Ectodermal cell (in vitro differentiated cells): ENCODE measurements at regions not wholly inside any gene's neighbourhood (a gene's known extent, or its start where the extent isn't known, plus 50 kb on each side); places are given as distances from the start of the nearest gene placed in this dataset.

ENCODE experiments used
- H3K27ac ChIP-seq: 2 replicates; pipeline ENCODE4 v1.7.0; 2013; ENCODE audit warnings: mild to moderate bottlenecking, low read depth, low read length; ENCODE audit not compliant: insufficient read depth, poor library complexity, severe bottlenecking
- H3K27me3 ChIP-seq: 2 replicates; pipeline ENCODE4 v1.7.0; 2013; ENCODE audit warnings: mild to moderate bottlenecking, low read length; ENCODE audit not compliant: insufficient read depth, control insufficient read depth, poor library complexity, severe bottlenecking
- H3K36me3 ChIP-seq: one replicate; pipeline ENCODE4 v1.7.0; 2013; ENCODE audit warnings: low read length; ENCODE audit not compliant: control insufficient read depth, insufficient read depth
- H3K4me1 ChIP-seq: one replicate; pipeline ENCODE4 v1.7.0; 2013; ENCODE audit warnings: low read length; ENCODE audit not compliant: control insufficient read depth, insufficient read depth
- H3K4me3 ChIP-seq: 2 replicates; pipeline ENCODE4 v1.7.0; 2013; ENCODE audit warnings: low read depth, low read length, control low read depth; ENCODE audit not compliant: insufficient read depth
- H3K9me3 ChIP-seq: 2 replicates; pipeline ENCODE4 v1.7.0; 2013; ENCODE audit warnings: mild to moderate bottlenecking, low read length, moderate library complexity; ENCODE audit not compliant: control insufficient read depth
- WGBS, 2 experiments: methylation state at CpG; one replicate each; pipeline ENCODE4 v1.1.7; 2013; ENCODE audit warnings: missing lambda C conversion rate in 2 of 2; 5-methylcytosine and 5-hydroxymethylcytosine counted together

GRCh38 chr6:167701010-167701409 is 125.7 kb upstream of the AFDN start:
- Histone ChIP-seq H3K4me3 (no peak overlapping the region), H3K4me1 (peaks cover 7% of the 10 kb centered on the region), H3K36me3 (no peaks in the 10 kb centered on the region), H3K27me3 (no peaks in the 10 kb centered on the region), H3K27ac (no peak overlapping the region), H3K9me3 (no peaks in the 10 kb centered on the region)
- 95 to 97% methylated on average over 12 of the region's 12 CpGs for WGBS, 2 experiments

DNA sequence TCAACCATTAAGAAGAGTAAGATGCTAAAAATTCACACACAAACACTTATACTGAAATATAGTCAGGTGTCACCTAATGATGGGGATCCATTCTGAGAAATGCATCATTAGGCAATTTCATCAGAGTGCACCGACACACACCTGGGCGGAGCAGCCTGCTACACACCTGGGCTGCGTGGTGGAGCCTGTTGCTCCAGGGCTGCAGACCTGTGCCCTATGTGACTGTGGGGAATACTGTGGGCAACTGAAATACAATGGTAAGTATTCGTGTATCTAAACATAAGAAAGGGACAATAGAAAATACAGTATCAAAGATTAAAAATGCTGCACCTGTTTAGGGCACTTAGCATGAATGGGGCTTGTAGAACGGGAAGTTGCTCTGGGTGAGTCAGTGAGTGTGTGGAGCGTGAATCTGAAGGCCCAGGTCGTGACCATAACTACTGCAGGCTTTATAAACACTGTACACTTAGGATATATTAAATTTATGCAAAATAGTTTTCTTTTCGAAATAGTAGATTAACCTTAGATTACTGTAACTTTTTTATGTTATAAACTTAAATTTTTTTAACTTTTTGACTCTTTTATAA is 124.4 kb upstream of the AFDN start:
- no peak overlapping the region for H3K4me3 ChIP-seq
- no peaks in the 10 kb centered on the region for H3K27me3 ChIP-seq
- H3K9me3 ChIP-seq = no peaks in the 10 kb centered on the region
- 92 to 97% methylated on average over 6 of the region's 8 CpGs for WGBS, 2 experiments
- peaks cover 7% of the 10 kb centered on the region for H3K4me1 ChIP-seq
- no peak overlapping the region for H3K27ac ChIP-seq
- no peaks in the 10 kb centered on the region for H3K36me3 ChIP-seq

GRCh38 chr6:167703347-167703746 is 123.4 kb upstream of the AFDN start:
- Histone ChIP-seq H3K4me1 (peaks cover 7% of the 10 kb centered on the region), H3K27me3 (no peaks in the 10 kb centered on the region), H3K27ac (no peak overlapping the region), H3K9me3 (no peaks in the 10 kb centered on the region), H3K4me3 (no peak overlapping the region), H3K36me3 (no peaks in the 10 kb centered on the region)
- WGBS, 2 experiments = 93 to 94% methylated on average over 10 of the region's 10 CpGs

DNA sequence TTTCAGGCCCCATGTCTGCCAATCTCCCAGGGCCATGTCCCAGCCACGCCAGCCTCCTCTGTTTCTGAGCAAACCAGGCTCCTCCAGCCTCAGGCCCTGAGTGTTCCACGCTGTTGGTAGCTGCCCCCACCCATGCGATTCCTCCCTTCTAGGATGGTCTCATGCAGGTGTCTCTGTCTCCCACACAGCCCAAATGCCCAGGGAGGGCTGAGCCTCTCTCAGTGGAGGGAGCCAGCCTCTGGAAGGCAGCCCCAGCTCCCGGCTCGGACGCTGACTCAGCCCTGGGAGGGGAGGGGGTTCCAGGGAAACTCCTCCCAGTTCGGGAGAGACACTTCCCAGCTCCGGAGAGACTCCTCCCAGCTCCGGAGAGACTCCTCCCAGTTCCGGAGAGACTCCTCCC is 122.9 kb upstream of the AFDN start:
- H3K27ac ChIP-seq = no peak overlapping the region

GRCh38 chr6:167704396-167704901 is 122.3 kb upstream of the AFDN start:
- no peaks in the 10 kb centered on the region for H3K27me3 ChIP-seq
- no peak overlapping the region for H3K4me3 ChIP-seq
- H3K9me3 ChIP-seq = no peaks in the 10 kb centered on the region
- H3K36me3 ChIP-seq = no peaks in the 10 kb centered on the region
- peaks cover 4% of the 10 kb centered on the region for H3K4me1 ChIP-seq
- 88 to 89% methylated on average over 12 of the region's 12 CpGs for WGBS, 2 experiments
- no peak overlapping the region for H3K27ac ChIP-seq

More for the DNA sequence above, 122.9 kb upstream of the AFDN start:
- H3K4me1 ChIP-seq = peaks cover 7% of the 10 kb centered on the region
- no peak overlapping the region for H3K4me3 ChIP-seq
- WGBS, 2 experiments = 92 to 95% methylated on average over 10 of the region's 10 CpGs
- no peaks in the 10 kb centered on the region for H3K9me3 ChIP-seq
- H3K27me3 ChIP-seq = no peaks in the 10 kb centered on the region
- no peaks in the 10 kb centered on the region for H3K36me3 ChIP-seq

DNA sequence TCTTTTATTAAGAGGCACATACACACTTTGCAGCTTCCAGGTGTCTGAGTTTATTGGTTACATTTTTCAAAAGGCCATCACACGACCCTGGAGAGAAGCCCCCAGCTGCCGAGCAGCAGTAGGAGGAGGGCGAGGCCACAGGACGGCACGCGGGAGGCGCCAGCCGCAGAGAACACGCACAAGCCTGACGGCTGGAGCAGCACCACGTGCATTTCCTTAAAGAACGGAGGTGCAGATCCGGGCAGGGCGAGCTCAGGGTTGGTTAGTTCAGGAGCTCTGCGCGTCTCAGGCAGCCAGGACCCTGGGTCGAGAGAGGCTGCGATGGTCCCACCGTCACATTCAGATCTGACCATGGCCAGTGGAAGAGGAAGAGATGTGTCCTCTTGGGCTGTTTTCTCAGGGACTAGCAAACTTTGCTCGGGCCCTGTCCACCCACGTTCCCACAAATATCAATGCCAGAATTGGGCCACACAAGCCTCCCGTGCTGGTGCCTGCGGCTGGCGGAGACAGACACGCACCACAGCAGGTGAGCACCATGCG is 121.4 kb upstream of the AFDN start:
- Histone ChIP-seq H3K9me3 (no peaks in the 10 kb centered on the region), H3K27ac (no peak overlapping the region), H3K27me3 (no peaks in the 10 kb centered on the region), H3K4me3 (no peak overlapping the region), H3K36me3 (no peaks in the 10 kb centered on the region), H3K4me1 (no peaks in the 10 kb centered on the region)
- 94 to 96% methylated on average over 26 of the region's 26 CpGs for WGBS, 2 experiments

DNA sequence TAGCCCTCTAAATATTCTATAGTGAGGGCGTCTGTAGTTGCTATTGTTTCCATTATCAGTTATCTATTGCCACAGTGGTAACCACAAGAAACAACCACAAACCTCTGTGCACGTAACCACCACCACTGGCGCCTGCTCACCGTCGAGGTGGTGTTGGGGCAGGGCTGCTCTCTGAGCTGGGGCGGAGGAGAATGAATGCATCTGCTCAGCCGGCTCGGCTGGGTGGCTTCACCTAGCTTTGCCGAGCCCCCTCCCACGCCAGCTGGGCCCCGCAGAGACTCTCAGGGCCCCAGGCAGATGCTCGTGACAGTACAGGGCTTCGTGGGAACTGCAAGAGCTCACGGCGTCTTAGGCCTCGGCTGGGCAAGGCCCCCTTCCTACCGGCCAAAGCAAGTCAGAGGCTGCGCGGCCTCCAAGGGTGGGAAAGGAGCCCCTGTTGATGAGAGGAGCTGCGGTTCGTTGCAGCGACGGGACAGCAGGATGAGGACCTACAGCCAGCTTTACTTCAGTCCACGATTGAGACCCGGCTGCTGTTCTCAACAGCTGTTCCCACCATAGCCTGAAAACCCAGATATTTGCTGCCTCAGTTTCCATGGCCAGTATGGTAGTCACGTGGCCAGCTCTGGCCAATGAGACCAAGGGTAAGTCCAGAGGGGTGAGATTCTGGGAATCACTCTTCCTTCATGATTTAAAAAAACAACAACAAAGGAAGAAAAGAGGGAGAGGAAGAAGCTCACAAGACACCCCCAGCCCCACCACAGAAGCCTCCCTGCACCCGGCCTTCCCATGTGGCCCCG is 120.2 kb upstream of the AFDN start:
- 90 to 92% methylated on average over 28 of the region's 28 CpGs for WGBS, 2 experiments
- H3K9me3 ChIP-seq = no peaks in the 10 kb centered on the region
- no peak overlapping the region for H3K27ac ChIP-seq
- H3K27me3 ChIP-seq = no peaks in the 10 kb centered on the region
- no peaks in the 10 kb centered on the region for H3K36me3 ChIP-seq
- peaks cover 4% of the 10 kb centered on the region for H3K4me1 ChIP-seq
- H3K4me3 ChIP-seq = no peak overlapping the region

DNA sequence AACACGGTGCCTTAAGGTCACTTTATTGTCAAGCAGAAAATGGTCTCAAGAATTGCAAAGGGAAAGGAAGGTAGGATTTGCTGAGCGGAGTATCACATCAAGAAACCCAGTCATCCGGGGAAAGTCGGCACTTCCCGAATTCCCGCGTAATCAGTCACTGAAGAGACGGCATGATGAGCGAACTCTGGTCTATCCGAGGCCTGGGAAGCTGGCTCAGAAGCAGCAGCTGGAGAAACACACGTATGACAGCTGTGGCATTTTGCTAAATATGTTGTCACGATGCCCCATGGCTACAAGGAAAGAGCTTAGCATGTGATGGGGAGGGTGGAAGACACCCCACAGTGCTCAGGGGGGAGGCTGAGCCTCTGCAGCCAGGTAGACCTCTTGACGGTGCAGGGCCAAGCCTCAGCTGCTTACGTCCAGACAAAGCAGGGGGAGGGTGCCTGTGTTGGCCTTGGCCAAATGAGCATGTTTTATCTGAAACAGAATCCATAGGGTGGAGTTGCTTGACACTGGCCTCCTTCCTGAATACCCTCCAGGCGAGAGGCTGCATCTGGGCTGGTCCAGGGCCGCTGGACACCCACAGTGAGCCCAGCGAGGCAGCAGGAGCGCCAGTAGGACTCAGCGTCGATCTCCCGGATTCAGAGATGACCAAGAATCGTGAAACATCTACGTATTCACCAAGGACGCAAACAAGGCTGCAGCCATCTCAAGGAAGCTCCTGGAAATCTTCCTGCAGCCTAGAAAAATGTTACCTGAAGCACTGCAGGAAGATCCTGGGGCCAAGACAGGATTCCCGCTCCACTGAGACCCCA is 118.8 kb upstream of the AFDN start:
- 84 to 88% methylated on average over 25 of the region's 25 CpGs for WGBS, 2 experiments
- H3K4me1 ChIP-seq = peaks cover 4% of the 10 kb centered on the region
- no peak overlapping the region for H3K4me3 ChIP-seq
- no peaks in the 10 kb centered on the region for H3K9me3 ChIP-seq
- H3K27me3 ChIP-seq = no peaks in the 10 kb centered on the region
- H3K27ac ChIP-seq = no peak overlapping the region
- H3K36me3 ChIP-seq = no peaks in the 10 kb centered on the region

- WGBS, 2 experiments = 91 to 94% methylated on average over 15 of the region's 15 CpGs
- Histone ChIP-seq H3K4me3 (no peak overlapping the region), H3K36me3 (no peaks in the 10 kb centered on the region), H3K4me1 (peaks cover 4% of the 10 kb centered on the region), H3K27me3 (no peaks in the 10 kb centered on the region), H3K9me3 (no peaks in the 10 kb centered on the region), H3K27ac (no peak overlapping the region)
Measured at GRCh38 chr6:167708501-167709094, 118.1 kb upstream of the AFDN start.
